Esophagus muscularis mucosa (tissue), 3 donors: ENCODE measurements at regions not wholly inside any gene's neighbourhood (a gene's known extent, or its start where the extent isn't known, plus 50 kb on each side); places are given as distances from the start of the nearest gene placed in this dataset.

Experiments
- EP300 ChIP-seq: sonication (generic); formaldehyde crosslinking; IDR thresholded peaks from one replicate; pipeline ENCODE4 v1.6.1; 2017; ENCODE audit warnings: antibody characterized with exemption
- TF ChIP-seq, protein P1 (sequence below), 3 experiments: fragments of 200-600 bp in 2 of 3; fragments of 450-650 bp in 1 of 3; sonication (generic) in 2 of 3; IDR thresholded peaks; one replicate each; pipeline ENCODE4 v1.5.1; 2017 to 2019; ENCODE audit warnings: antibody characterized with exemption in 3 of 3, mild to moderate bottlenecking in 2 of 3, moderate library complexity in 1 of 3

DNA sequence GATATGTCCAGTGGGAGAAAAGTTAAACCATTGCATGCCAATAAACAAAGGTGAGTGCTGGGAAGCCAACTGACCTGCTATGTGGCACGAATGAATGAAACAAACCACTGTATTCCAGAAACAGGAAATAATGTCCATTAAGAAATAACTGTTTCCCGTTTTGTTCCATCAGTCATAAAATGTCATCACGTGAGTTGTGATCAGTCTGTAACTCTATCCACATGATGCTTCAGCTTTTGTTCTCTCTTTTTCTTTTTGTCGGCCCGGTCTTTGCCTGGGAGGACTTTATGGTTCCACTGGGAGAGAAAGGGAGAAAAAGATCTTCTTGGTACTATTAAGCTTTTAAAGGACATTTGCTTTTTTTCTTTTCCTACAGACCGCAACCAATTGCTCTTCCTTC, 179.9 kb downstream of the TGFB2 start:
- TF ChIP-seq, protein P1, sequence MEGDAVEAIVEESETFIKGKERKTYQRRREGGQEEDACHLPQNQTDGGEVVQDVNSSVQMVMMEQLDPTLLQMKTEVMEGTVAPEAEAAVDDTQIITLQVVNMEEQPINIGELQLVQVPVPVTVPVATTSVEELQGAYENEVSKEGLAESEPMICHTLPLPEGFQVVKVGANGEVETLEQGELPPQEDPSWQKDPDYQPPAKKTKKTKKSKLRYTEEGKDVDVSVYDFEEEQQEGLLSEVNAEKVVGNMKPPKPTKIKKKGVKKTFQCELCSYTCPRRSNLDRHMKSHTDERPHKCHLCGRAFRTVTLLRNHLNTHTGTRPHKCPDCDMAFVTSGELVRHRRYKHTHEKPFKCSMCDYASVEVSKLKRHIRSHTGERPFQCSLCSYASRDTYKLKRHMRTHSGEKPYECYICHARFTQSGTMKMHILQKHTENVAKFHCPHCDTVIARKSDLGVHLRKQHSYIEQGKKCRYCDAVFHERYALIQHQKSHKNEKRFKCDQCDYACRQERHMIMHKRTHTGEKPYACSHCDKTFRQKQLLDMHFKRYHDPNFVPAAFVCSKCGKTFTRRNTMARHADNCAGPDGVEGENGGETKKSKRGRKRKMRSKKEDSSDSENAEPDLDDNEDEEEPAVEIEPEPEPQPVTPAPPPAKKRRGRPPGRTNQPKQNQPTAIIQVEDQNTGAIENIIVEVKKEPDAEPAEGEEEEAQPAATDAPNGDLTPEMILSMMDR (IDR thresholded peaks at IDR 0.05): no peak
- TF ChIP-seq EP300: no peak
